GM10248 (cell line): ENCODE measurements at regions not wholly inside any gene's neighbourhood (a gene's known extent, or its start where the extent isn't known, plus 50 kb on each side); places are given as distances from the start of the nearest gene placed in this dataset.

Experiments used
- CTCF ChIA-PET: fragments of 300-600 bp; sonication (Branson Sonifier 250); formaldehyde crosslinking; extraction: SDS; loops from one replicate; lab custom pipeline; 2021; ENCODE audit warnings: antibody characterized with exemption; lab: Yijun Ruan, JAX
- POLR2A ChIA-PET: fragments of 350-650 bp; sonication (Branson Sonifier 250); formaldehyde crosslinking; extraction: SDS; loops from one replicate; lab custom pipeline; 2020; ENCODE audit warnings: antibody characterized with exemption; lab: Yijun Ruan, JAX
- DNase-seq: peaks from one replicate; pipeline ENCODE4 v3.0.0; 2012; ENCODE audit errors: extremely low spot score
- TF ChIP-seq, protein P1 (sequence below): IDR thresholded peaks from 2 replicates; pipeline ENCODE4 v1.5.1; 2012; ENCODE audit warnings: mild to moderate bottlenecking, low read depth; ENCODE audit errors: extremely low read depth, missing control alignments, control extremely low read depth

- TF ChIP-seq, protein P1, sequence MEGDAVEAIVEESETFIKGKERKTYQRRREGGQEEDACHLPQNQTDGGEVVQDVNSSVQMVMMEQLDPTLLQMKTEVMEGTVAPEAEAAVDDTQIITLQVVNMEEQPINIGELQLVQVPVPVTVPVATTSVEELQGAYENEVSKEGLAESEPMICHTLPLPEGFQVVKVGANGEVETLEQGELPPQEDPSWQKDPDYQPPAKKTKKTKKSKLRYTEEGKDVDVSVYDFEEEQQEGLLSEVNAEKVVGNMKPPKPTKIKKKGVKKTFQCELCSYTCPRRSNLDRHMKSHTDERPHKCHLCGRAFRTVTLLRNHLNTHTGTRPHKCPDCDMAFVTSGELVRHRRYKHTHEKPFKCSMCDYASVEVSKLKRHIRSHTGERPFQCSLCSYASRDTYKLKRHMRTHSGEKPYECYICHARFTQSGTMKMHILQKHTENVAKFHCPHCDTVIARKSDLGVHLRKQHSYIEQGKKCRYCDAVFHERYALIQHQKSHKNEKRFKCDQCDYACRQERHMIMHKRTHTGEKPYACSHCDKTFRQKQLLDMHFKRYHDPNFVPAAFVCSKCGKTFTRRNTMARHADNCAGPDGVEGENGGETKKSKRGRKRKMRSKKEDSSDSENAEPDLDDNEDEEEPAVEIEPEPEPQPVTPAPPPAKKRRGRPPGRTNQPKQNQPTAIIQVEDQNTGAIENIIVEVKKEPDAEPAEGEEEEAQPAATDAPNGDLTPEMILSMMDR: no peak
- no peak for DNase-seq
- ChIA-PET CTCF (interaction anchor here (1.6 kb wide), 1 partner anchor 8 kb away, joined by 3 read pairs; no protein-coding TSS in a partner anchor), POLR2A (no interaction called here)
Measured at GRCh38 chr10:62466590-62466989, 92.4 kb downstream of the ZNF365 start.

DNA sequence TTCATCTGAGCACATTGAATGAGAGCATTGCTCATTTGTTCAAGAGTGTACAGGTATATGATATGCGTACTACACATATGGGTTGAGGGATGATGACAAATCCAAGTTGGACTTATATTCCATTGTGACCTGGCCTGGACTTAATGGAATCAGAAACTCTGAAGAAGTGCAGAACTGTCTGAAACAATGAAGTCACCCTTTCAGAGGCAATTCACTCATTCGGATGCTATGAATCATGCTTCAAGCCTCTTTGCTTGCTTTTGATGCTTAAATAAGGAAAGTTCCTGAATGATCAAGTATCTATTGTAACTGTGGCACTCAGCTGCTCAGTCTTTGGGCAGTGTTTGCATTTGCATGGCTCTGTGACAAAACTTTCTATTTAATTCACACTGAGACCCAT is 93.4 kb downstream of the ZNF365 start:
- DNase-seq: no peak
- ChIA-PET POLR2A (no interaction called here), CTCF (interaction anchor here (1.0 to 1.4 kb wide), 2 partner anchors 30 to 699 kb away, joined by 3 to 5 read pairs; no protein-coding TSS in a partner anchor)
- TF ChIP-seq, protein P1: no peak

GRCh38 chr10:62471711-62472110 is 97.5 kb downstream of the ZNF365 start:
- TF ChIP-seq, protein P1: no peak
- no peak for DNase-seq
- ChIA-PET CTCF (interaction anchor here (1.0 to 1.6 kb wide), 3 partner anchors 31 to 347 kb away, joined by 3 to 4 read pairs (median 3); no protein-coding TSS in a partner anchor), POLR2A (no interaction called here)

GRCh38 chr10:62473241-62473640 is 99.1 kb downstream of the ZNF365 start:
- ChIA-PET CTCF (interaction anchor here (1.0 to 1.3 kb wide), 3 partner anchors 12 to 694 kb away, joined by 3 read pairs; no protein-coding TSS in a partner anchor), POLR2A (no interaction called here)
- DNase-seq: no peak
- TF ChIP-seq, protein P1: no peak

GRCh38 chr10:62475551-62475950 is 101.4 kb downstream of the ZNF365 start:
- POLR2A ChIA-PET: no interaction called here
- TF ChIP-seq, protein P1: no peak
- no peak for DNase-seq
- CTCF ChIA-PET: interaction anchor here (1.1 to 2.1 kb wide), 4 partner anchors 10 to 682 kb away, joined by 3 to 6 read pairs (median 4); no protein-coding TSS in a partner anchor

GRCh38 chr10:62479523-62479922 is 105.4 kb downstream of the ZNF365 start:
- TF ChIP-seq, protein P1: no peak
- ChIA-PET POLR2A (no interaction called here), CTCF (interaction anchor here (0.9 kb wide), 1 partner anchor 28 kb away, joined by 3 read pairs; no protein-coding TSS in a partner anchor)
- no peak for DNase-seq
